SIG-M5 treated with dmso at 0.1 percent for 504 hours (cell line): ENCODE measurements at regions not wholly inside any gene's neighbourhood (a gene's known extent, or its start where the extent isn't known, plus 50 kb on each side); places are given as distances from the start of the nearest gene placed in this dataset.

Source experiments
- DNase-seq: peaks from one replicate; lab custom pipeline; 2025; ENCODE audit not compliant: unreplicated experiment; lab: John Stamatoyannopoulos, UW

GRCh38 chr7:12120632-12121031 lies 90.5 kb upstream of the TMEM106B start:
- no peak for DNase-seq

GRCh38 chr7:12123172-12123571 lies 87.9 kb upstream of the TMEM106B start:
- no peak for DNase-seq

GRCh38 chr7:12124028-12124427 lies 87.1 kb upstream of the TMEM106B start:
- no peak for DNase-seq

GRCh38 chr7:12127455-12127854 lies 83.6 kb upstream of the TMEM106B start:
- DNase-seq = no peak

- no peak for DNase-seq
Measured at GRCh38 chr7:12130609-12131008, 80.5 kb upstream of the TMEM106B start.

GRCh38 chr7:12131122-12131521 lies 80.0 kb upstream of the TMEM106B start:
- no peak for DNase-seq

GRCh38 chr7:12133865-12134264 lies 77.2 kb upstream of the TMEM106B start:
- no peak for DNase-seq

GRCh38 chr7:12136523-12136922 lies 74.6 kb upstream of the TMEM106B start:
- no peak for DNase-seq

GRCh38 chr7:12137283-12137682 lies 73.8 kb upstream of the TMEM106B start:
- DNase-seq = no peak

- no peak for DNase-seq
Measured at GRCh38 chr7:12138421-12138820, 72.7 kb upstream of the TMEM106B start.

- no peak for DNase-seq
Measured at GRCh38 chr7:12139416-12139815, 71.7 kb upstream of the TMEM106B start.

- no peak for DNase-seq
Measured at GRCh38 chr7:12146813-12147212, 64.3 kb upstream of the TMEM106B start.

GRCh38 chr7:12152196-12152918 lies 58.7 kb upstream of the TMEM106B start:
- DNase-seq = no peak

GRCh38 chr7:12154119-12154518 lies 57.0 kb upstream of the TMEM106B start:
- DNase-seq = no peak

GRCh38 chr7:12157517-12157916 lies 53.6 kb upstream of the TMEM106B start:
- no peak for DNase-seq

- DNase-seq = no peak
Measured at GRCh38 chr7:12158334-12159060, 52.6 kb upstream of the TMEM106B start.

GRCh38 chr7:12161146-12161545 lies 49.9 kb upstream of the TMEM106B start:
- DNase-seq = no peak
